ENCODE measurements at regions not wholly inside any gene's neighbourhood (a gene's known extent, or its start where the extent isn't known, plus 50 kb on each side); places are given as distances from the start of the nearest gene placed in this dataset.

- no peak for TF ChIP-seq CTCF (IDR thresholded peaks at IDR 0.05)
- no peaks in the 10 kb centered on the region for H3K27me3 ChIP-seq (replicated peaks; ENCODE audit: insufficient read depth)
- H3K9me3 ChIP-seq: peaks cover 7% of the 10 kb centered on the region
- ATAC-seq (ENCODE audit: insufficient number of reproducible peaks, low FRiP score, low read depth): no peak
- no peaks in the 10 kb centered on the region for H3K4me1 ChIP-seq (ENCODE audit: control insufficient read depth in 1 of 2, low read depth in 2 of 2)
- H3K36me3 ChIP-seq: no peaks in the 10 kb centered on the region
- no peak overlapping the region for H3K27ac ChIP-seq
- DNase-seq (ENCODE audit: low spot score): no peak
- H3K4me3 ChIP-seq: no peak overlapping the region
These were observed 79.2 kb downstream of the PLK2 start for GRCh38 chr5:58380655-58381054.

- TF ChIP-seq CTCF (IDR thresholded peaks at IDR 0.05): no peak
- Histone ChIP-seq H3K9me3 (peaks cover 7% of the 10 kb centered on the region), H3K36me3 (no peaks in the 10 kb centered on the region), H3K27ac (no peak overlapping the region), H3K27me3 (replicated peaks; ENCODE audit: insufficient read depth) (no peaks in the 10 kb centered on the region), H3K4me1 (ENCODE audit: control insufficient read depth in 1 of 2, low read depth in 2 of 2) (no peaks in the 10 kb centered on the region), H3K4me3 (no peak overlapping the region)
- DNase-seq (ENCODE audit: low spot score) (no peak), ATAC-seq (ENCODE audit: insufficient number of reproducible peaks, low FRiP score, low read depth) (no peak)
These were observed 81.1 kb downstream of the PLK2 start for GRCh38 chr5:58378613-58379390.

- no peaks in the 10 kb centered on the region for H3K36me3 ChIP-seq
- no peak overlapping the region for H3K4me3 ChIP-seq
- TF ChIP-seq CTCF (IDR thresholded peaks at IDR 0.05): no peak
- no peaks in the 10 kb centered on the region for H3K9me3 ChIP-seq
- no peaks in the 10 kb centered on the region for H3K27me3 ChIP-seq (replicated peaks; ENCODE audit: insufficient read depth)
- H3K4me1 ChIP-seq (ENCODE audit: control insufficient read depth in 1 of 2, low read depth in 2 of 2): no peaks in the 10 kb centered on the region
- no peak overlapping the region for H3K27ac ChIP-seq
- ATAC-seq (ENCODE audit: insufficient number of reproducible peaks, low FRiP score, low read depth) (no peak), DNase-seq (ENCODE audit: low spot score) (no peak)
These were observed 89.3 kb downstream of the PLK2 start for GRCh38 chr5:58370606-58371005.

GRCh38 chr5:58369513-58370190 lies 90.2 kb downstream of the PLK2 start:
- ATAC-seq (ENCODE audit: insufficient number of reproducible peaks, low FRiP score, low read depth): no peak
- no peak overlapping the region for H3K27ac ChIP-seq

More at GRCh38 chr5:58369513-58370190, 90.2 kb downstream of the PLK2 start:
- H3K4me1 ChIP-seq (ENCODE audit: control insufficient read depth in 1 of 2, low read depth in 2 of 2): no peaks in the 10 kb centered on the region
- no peaks in the 10 kb centered on the region for H3K36me3 ChIP-seq
- no peaks in the 10 kb centered on the region for H3K9me3 ChIP-seq
- H3K27me3 ChIP-seq (replicated peaks; ENCODE audit: insufficient read depth): no peaks in the 10 kb centered on the region
- no peak for DNase-seq (ENCODE audit: low spot score)
- H3K4me3 ChIP-seq: no peak overlapping the region
- TF ChIP-seq CTCF (IDR thresholded peaks at IDR 0.05): no peak
